HG03457 (cell line): ENCODE measurements at regions not wholly inside any gene's neighbourhood (a gene's known extent, or its start where the extent isn't known, plus 50 kb on each side); places are given as distances from the start of the nearest gene placed in this dataset.

Experiments used
- ATAC-seq: cut with Tn5 transposase; IDR thresholded peaks from one replicate; pipeline ENCODE4 v1.9.1; 2021; ENCODE audit warnings: moderate number of reproducible peaks; ENCODE audit not compliant: unreplicated experiment

DNA sequence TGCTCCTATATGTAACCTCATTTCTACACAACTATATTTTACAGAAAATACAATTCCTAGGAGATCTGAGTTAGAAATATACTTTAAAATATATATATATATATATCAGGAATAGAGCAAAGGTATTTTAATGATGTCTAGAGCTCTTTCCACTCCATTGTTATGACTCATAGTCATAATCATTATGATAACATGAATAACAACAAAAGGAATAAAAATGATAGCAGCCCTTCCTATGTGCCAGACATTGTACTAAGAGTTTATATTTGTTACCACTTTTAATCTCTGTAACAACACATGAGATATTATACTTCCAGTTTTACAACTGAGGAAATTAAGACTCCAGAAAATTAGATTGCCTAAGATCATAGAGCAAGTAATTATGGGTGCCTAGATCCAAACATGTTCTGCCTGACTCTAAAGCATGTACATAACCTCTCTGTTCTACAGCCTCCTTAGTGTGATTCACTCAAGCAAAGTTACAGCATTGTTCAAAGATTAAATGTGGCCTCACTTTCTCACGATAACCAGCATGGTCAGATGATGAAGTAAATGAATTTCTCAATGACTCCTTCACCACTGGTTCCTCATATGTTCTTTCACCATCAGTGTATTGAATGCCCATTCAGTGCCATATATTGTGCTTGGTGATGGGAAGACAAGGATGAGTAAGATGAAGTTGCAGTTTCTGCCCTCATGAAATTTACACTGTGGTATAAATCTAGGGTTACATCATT is 452.1 kb downstream of the EFNA5 start:
- no peak for ATAC-seq

DNA sequence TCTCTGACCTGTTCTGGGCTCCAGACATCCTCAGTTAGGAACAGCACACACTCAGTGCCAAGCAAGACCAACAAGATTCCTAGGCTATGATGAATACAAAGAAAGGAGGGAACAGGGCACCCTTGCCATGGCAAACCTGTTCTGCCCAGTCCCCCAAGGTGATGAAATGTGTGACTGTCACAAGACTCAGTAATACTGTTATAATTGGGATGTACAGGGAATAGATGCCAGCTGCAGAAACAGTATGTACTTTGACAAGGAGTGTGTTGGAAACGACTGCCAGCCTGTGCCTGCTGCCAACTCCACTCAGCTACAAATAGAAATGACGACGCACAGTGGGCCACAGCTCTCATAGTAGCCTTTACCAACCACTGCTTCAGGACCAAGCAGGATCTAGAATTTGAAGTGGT is 453.0 kb downstream of the EFNA5 start:
- no peak for ATAC-seq

DNA sequence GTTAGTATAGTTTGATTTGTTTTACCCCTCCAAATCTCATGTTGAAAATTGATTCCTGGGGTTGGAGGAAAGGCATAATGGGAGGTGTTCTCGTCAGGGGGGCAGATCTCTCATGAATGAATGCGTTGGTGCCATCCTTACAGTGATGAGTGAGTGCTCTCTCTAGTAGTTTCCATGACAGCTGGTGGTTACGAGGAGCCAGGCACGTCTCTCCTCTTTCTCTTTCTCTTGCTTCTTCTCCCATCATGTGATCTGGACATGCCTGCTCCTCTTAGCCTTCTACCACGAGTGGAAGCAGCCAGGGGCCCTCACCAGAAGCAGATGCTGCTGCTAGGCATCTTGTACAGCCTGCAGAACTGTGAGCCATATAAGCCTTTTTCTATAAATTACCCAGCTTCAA is 454.1 kb downstream of the EFNA5 start:
- no peak for ATAC-seq

DNA sequence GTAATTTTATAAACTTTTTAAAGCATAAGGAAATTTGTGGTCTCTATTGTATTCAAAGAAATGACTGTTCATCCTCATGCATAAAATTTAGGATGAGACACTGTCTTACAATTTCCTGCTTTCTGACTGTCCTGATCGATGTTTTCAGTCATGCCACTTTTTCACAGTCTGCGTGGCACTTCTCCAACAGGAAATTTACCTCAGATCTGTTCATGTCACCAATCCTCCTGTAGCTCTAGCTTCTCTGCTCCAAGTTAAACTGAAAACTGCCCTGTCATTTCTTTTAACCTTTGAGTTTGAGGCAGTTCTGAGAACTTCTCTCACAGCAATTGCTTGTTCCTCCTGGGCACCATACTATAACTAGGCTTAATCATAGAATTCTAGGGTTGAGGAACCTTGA is 455.1 kb downstream of the EFNA5 start:
- ATAC-seq = no peak

GRCh38 chr5:107213025-107213424 is 457.7 kb downstream of the EFNA5 start:
- ATAC-seq = no peak

- no peak for ATAC-seq
Observed at GRCh38 chr5:107211630-107212029, 459.1 kb downstream of the EFNA5 start.

GRCh38 chr5:107208867-107209266 is 461.9 kb downstream of the EFNA5 start:
- no peak for ATAC-seq

DNA sequence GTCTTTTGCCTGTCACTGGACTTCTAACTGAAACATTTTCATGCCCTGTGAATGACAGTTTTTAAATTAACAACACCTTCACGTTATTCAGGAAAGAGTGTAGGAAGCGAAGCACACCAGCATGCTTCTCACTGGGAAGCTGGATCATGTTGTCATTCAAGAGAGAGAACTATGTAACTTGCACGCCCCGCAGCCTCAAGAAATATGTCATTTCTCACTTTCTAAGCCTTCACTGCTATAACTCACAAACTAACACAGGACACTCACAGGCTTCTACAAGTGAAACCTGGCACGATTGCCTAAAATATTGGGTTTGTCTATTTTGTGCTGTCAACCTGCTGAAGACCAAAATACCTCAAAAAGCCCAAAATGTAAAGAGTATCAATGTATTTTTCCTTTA is 466.3 kb downstream of the EFNA5 start:
- ATAC-seq = no peak

- no peak for ATAC-seq
Observed at GRCh38 chr5:107203243-107203642, 467.5 kb downstream of the EFNA5 start.

GRCh38 chr5:107199756-107200155 is 471.0 kb downstream of the EFNA5 start:
- ATAC-seq = no peak

DNA sequence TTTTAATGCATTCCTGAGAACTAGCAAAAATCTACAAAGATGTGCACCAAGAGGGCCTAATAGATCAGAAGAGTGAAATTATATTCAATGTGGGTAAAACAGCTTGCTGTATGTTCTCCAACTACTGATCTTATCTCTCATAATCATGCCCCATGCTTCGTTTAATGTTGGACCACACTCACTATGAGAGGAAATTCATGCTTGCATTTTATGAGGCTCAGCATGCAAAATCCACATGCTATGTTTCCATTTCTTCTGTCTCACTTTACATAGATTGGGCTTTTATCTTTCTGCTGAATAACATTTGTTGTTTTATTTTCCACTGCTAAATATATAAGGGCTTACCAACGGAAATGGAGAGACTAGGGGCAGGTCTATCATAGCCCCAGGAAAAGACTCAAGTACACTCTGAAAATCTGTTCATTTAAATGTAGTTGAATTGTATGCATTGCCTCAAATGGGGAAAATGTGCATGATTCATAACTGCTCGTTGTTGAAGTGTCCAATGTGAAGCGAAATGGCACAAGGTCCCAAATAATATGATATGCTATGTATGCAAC is 474.2 kb downstream of the EFNA5 start:
- ATAC-seq = no peak

DNA sequence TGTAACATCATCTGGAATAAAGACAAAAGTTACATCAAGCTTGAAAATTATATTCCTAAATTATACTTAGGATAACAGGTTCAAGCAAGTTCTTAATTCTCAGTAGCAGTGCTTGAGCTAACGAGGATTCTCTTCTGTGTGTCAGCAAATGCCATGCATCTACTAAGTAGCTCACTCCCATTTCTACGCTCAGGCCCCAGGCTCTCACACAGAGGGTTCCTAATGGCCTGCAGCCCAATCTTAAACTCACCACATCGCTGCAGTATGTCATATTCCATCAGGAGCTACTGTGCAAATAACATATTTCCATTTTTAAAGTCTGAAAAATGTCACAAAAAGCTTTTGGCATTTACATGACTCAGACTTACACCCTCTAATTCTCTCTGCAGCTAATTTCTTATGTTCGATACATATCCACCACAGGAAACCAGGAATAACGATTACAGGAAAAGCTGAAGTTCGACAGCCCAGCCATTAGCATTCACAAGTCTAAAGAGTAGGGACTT is 474.8 kb downstream of the EFNA5 start:
- ATAC-seq = no peak

DNA sequence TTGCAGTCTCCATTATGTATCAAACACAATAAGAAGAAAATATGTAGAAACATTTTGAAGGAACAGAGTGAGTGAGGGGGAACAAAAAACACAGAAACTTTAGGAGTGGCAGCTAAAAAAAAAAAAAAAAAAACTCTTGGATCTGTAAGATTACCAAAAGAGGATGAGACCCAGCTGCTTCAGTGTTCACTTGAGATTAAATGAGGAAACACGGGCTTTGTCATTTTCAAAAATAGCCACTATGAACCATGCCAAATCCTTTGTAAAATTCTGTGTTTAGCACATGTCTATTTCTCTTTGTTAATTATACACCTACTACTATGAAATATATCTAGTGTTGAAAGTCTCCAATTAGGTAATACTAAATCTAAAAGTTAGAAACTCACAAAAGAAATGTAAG is 485.9 kb downstream of the EFNA5 start:
- ATAC-seq = no peak

DNA sequence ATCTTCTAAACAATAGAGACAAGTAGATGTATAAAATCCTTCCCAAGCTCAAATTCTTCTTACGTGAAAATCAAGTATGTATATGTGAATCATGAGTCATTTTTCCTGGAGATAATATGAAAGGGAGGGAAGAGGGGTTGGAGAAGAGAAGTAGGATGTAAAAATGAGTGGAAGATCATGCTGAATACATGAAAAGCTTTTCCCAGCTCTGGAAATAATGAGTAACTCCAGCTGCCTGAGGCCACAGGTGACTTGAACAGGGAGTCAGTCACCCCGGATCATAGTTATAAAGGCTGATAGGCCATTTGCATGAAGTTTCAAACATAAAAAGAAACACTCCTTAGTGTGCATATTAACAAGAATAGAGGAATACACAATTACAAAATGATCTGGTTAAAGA is 486.7 kb downstream of the EFNA5 start:
- no peak for ATAC-seq

GRCh38 chr5:107170620-107171019 is 500.1 kb downstream of the EFNA5 start:
- no peak for ATAC-seq

- no peak for ATAC-seq
Observed at GRCh38 chr5:107169867-107170266, 500.9 kb downstream of the EFNA5 start.

- ATAC-seq = no peak
Observed at GRCh38 chr5:107168848-107169752, 501.6 kb downstream of the EFNA5 start.

DNA sequence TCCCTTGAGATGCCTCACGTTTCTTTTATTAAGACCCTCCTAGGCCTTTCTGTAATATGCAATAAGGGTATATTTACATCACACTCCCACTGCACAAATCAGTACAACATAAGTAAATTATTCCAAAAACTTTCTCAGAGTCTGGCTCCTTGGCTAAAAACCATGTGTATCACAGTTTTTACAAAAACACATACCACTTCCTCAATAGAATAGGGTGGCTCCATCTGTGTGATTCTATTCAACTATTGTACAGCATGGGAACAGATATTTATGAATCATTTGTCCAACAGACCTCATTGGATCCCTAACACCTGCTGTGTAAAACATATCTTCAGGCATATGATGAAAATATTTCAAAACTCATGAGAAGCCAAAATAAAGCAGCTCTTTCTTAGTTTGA is 502.7 kb downstream of the EFNA5 start:
- ATAC-seq = no peak

DNA sequence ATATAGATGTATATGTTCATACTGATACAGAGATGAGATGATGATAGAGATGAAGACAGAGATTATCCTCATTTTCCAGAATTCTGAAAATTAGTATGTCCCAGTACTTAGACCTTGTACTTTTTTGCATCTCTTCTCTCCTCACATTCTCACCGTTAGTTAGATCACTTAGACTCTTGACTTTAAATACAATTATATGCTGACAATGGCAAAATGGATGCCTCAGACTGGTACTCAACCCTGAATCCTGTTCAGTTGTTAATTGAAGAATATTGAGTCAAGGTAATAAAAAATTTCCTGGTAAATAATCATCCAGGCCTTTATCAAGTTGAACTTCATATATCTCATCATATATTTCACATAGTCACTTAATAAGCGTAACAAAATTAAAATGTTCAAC is 505.4 kb downstream of the EFNA5 start:
- no peak for ATAC-seq

DNA sequence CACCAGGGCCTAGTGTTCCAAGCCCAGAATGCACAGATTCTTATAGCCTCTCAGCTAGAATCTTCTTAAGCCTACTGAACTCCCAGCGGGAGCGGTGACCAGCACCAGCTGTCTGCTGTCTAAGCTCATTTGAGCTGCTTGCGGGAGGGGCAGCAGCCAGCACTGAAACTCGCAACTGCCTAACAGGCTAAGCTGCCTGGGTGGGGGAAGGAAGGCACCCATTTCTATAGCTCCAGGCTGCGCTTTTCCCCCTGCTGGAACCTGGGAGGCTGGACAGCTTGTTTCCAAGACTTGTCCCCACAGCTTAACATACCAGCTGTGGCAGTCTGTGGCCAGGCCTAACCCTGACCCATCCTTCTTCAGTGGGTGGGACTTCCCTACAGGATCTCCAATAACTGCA is 512.9 kb downstream of the EFNA5 start:
- no peak for ATAC-seq

DNA sequence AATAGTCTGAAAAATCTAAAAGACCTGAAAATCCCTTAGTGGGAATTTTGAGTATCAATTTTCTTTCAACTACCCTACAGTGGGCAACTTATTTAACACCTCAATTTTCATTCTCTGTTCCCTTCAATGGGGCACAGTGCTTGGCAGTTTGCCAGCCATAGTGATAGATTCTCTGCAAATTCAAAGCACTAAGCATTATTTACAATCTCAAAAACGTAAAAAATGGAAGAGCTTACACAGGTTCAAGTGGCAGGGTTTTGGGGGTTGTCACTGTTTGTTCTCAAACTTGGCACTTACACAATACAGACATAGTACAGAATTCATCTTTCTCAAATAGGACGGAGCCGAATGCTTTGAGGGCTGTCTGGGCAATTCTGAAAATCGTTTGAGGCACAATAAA is 515.0 kb downstream of the EFNA5 start:
- ATAC-seq = no peak

- ATAC-seq = no peak
Observed at GRCh38 chr5:107154593-107154992, 516.1 kb downstream of the EFNA5 start.
